AG04449 (cell line): ENCODE measurements at regions not wholly inside any gene's neighbourhood (a gene's known extent, or its start where the extent isn't known, plus 50 kb on each side); places are given as distances from the start of the nearest gene placed in this dataset.

Experiments used
- CTCF ChIA-PET: fragments of 350-600 bp; formaldehyde crosslinking; extraction: SDS; loops from one replicate; lab custom pipeline; 2021; ENCODE audit warnings: antibody characterized with exemption; lab: Yijun Ruan, JAX
- POLR2A ChIA-PET: fragments of 400-600, 350-600 bp; formaldehyde crosslinking; extraction: SDS; loops from one replicate; lab custom pipeline; 2020; ENCODE audit warnings: antibody characterized with exemption, inconsistent platforms; lab: Yijun Ruan, JAX
- DNase-seq: peaks from one replicate; pipeline ENCODE4 v3.0.0-alpha.2; 2010; ENCODE audit warnings: low read depth, low spot score
- H3K4me3 ChIP-seq: 2 replicates; pipeline ENCODE4 v1.5.1; 2011; ENCODE audit warnings: low read depth, mild to moderate bottlenecking, control low read depth, low read length
- TF ChIP-seq, protein P1 (sequence below): IDR thresholded peaks from one replicate; pipeline ENCODE4 v1.5.1; 2011; ENCODE audit warnings: mild to moderate bottlenecking, moderate library complexity, low read length, control low read depth, inconsistent platforms; ENCODE audit not compliant: insufficient read depth; ENCODE audit errors: missing control alignments

DNA sequence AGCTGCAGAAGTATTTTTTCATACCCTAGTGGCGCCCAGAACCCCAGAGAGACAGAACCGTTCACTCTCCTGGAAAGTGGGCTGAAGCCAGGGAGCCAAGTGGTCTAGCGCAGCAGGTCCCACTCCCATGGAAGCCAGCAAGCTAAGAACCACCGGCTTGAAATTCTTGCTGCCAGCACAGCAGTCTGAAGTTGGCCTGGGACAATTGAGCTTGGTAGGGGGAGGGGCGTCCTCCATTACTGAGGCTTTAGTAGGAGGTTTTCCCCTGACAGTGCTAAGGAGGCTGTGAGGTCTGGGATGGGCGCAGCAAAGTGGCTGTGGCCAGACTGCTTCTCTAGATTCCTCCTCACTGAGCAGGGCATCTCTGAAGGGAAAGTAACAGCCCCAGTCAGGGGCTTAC lies 84.5 kb upstream of the ATXN3L start:
- no peak overlapping the region for H3K4me3 ChIP-seq
- TF ChIP-seq, protein P1, sequence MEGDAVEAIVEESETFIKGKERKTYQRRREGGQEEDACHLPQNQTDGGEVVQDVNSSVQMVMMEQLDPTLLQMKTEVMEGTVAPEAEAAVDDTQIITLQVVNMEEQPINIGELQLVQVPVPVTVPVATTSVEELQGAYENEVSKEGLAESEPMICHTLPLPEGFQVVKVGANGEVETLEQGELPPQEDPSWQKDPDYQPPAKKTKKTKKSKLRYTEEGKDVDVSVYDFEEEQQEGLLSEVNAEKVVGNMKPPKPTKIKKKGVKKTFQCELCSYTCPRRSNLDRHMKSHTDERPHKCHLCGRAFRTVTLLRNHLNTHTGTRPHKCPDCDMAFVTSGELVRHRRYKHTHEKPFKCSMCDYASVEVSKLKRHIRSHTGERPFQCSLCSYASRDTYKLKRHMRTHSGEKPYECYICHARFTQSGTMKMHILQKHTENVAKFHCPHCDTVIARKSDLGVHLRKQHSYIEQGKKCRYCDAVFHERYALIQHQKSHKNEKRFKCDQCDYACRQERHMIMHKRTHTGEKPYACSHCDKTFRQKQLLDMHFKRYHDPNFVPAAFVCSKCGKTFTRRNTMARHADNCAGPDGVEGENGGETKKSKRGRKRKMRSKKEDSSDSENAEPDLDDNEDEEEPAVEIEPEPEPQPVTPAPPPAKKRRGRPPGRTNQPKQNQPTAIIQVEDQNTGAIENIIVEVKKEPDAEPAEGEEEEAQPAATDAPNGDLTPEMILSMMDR = no peak
- ChIA-PET CTCF (no interaction called here), POLR2A (no interaction called here)
- DNase-seq = no peak

DNA sequence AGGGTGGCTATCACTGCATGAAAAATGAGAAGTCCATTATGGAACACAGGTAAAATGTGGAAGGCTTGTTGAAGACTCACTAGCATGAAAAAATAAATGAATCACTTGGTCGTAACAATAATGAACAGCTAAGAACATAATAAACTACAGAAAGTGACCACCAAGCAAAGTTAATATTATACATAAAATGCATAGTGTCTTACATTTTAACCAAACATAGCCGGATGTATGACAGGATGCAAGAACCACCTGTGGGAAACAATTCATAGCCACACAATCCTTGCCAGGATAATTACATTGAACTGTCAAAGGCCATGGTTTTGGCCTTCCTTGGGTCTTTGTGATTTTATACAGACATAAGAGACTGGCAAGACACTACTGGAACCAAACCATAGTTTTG lies 81.9 kb upstream of the ATXN3L start:
- DNase-seq = no peak
- ChIA-PET CTCF (no interaction called here), POLR2A (no interaction called here)
- TF ChIP-seq, protein P1 = no peak
- no peak overlapping the region for H3K4me3 ChIP-seq

DNA sequence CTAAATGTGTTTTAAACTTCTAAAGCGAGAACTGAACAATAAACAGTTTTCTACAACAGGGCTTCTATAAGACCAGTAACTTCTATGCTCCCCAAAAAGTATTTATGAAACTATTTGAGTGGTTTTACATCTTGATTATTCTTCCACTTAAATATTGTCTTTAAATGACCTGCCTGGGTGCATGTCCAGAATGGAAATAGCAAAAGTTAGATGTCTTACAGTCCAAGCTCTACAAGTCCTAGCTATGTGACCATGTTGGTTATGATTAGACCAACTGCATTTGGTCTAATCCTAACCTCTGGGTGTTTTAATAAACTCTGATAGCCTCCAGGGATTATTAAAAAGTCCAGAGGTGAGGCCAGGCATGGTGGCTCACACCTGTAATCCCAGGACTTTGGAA lies 79.0 kb upstream of the ATXN3L start:
- no peak for DNase-seq
- TF ChIP-seq, protein P1 = no peak
- POLR2A ChIA-PET = interaction anchor here (0.6 kb wide), 3 partner anchors 29 to 424 kb away, joined by 3 to 4 read pairs (median 3); partner anchors contain the start of gene TMSB4X
- CTCF ChIA-PET = no interaction called here
- H3K4me3 ChIP-seq = no peak overlapping the region

DNA sequence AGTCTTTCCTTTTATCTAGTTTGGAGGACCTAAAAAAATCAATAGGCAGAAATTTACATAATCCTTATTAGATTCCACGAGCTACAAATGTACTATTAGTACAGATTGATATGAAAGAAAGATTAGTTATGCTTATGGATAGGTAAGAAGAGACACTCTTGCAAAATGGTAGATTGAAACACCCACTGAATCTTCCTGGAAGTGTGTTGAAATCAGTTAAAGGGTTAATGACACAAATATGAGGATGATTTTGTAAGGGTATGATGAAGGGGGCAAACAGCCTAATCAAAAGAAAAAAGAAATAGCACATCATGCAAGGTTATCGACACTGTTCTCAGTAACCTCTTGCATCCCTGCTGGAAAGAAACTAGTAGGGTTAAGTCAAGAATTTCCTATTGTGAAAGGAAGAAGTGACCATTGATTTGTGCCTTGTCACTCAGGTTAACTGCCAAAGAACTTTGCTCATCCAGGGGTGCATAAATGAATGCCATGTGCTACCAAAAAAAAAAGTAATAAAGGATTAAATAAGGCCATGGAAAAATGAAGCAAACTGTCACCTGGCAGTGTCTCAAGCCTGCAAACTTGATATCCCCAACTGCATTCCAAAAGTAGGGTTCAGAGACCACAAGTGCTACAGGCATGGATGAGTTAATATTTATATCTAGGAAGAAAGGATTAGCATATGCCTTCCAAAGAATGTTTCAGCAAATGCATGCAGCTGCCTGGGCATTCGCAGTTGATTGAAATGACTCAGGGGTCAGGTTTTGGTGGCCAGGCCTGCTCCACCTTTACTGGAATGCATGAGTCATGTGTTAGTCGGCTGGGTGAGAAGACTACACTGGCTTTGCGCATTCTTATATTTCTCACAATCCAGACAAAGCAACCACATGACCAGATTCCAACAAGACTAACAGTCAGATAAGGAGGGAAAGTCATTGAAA lies 78.3 kb upstream of the ATXN3L start:
- DNase-seq = peak; percentile 98
- TF ChIP-seq, protein P1 = no peak
- POLR2A ChIA-PET = interaction anchor here (0.6 to 1.7 kb wide), 4 partner anchors 30 to 423 kb away, joined by 3 to 4 read pairs (median 4); partner anchors contain the start of gene TMSB4X
- no peak overlapping the region for H3K4me3 ChIP-seq
- CTCF ChIA-PET = interaction anchor here (1.0 to 1.6 kb wide), 2 partner anchors 90 to 451 kb away, joined by 5 to 6 read pairs; no protein-coding TSS in a partner anchor

DNA sequence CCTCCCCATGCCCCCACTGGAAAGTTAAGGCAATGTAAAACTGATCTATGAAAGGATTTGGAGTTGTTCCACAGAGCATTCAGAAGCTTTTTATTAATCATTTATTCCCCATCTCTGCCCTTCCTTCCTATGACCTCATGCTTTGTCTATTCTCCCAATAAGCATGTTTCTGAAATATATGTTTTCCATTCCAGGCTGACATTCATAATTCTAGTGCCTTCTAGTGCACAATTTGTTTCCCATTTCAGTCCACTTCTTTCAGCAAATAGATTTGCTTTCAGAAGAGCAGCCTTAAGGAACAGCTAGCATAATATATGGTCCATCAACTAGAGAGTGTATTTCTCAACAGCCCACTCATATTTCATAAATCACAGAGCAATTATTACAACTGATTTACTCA lies 77.1 kb upstream of the ATXN3L start:
- POLR2A ChIA-PET = interaction anchor here (1.3 to 1.7 kb wide), 2 partner anchors 91 to 146 kb away, joined by 3 to 4 read pairs; no protein-coding TSS in a partner anchor
- no peak for DNase-seq
- CTCF ChIA-PET = interaction anchor here (1.0 to 1.6 kb wide), 3 partner anchors 9 to 450 kb away, joined by 4 to 6 read pairs (median 5); no protein-coding TSS in a partner anchor
- H3K4me3 ChIP-seq = no peak overlapping the region
- TF ChIP-seq, protein P1 = no peak

DNA sequence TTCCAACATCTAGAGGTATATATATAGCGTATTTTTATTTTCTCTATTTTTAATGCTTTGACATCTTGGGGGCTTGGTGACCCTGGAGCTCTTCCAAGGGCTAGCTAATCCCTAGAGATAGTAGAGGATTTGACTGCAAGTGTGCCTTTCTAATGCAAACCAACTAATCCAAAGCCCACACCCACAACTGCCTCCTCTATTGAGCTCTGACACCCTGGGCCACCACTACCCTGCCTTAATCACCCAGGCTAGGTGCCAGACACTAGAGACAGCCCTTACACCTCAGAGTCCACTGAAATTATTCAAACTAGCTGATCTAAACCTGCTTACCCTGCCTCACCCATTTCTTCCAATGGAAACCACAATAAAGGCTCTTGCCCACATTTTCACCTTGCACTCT lies 69.6 kb upstream of the ATXN3L start:
- ChIA-PET CTCF (no interaction called here), POLR2A (no interaction called here)
- no peak for DNase-seq
- TF ChIP-seq, protein P1 = no peak
- H3K4me3 ChIP-seq = no peak overlapping the region
